Activated CD8-positive, alpha-beta memory T cell treated with anti-CD3 and anti-CD28 coated beads, Interleukin-2, amount 10 ng/mL, durations not matched to agents 7 days and 5 days (primary cell): ENCODE measurements at regions not wholly inside any gene's neighbourhood (a gene's known extent, or its start where the extent isn't known, plus 50 kb on each side); places are given as distances from the start of the nearest gene placed in this dataset.

Experiments
- ATAC-seq: fragments of 150-1000 bp; cut with Tn5 transposase; one replicate; pipeline ENCODE4 v1.10.0; 2021; ENCODE audit warnings: moderate library complexity
- CTCF ChIA-PET: fragments of 350-600 bp; sonication (Branson Sonifier 250); formaldehyde crosslinking; loops from one replicate; lab custom pipeline; 2021; ENCODE audit warnings: antibody characterized with exemption; lab: Charles Lee
- DNase-seq: peaks from one replicate; pipeline ENCODE4 v3.0.0-alpha.2; 2020
- H3K27ac Mint-ChIP-seq: one replicate; pipeline ENCODE4 v1.8.0; 2021; ENCODE audit warnings: mild to moderate bottlenecking, mixed read lengths
- H3K27me3 Mint-ChIP-seq: one replicate; pipeline ENCODE4 v1.8.0; 2021; ENCODE audit warnings: mixed read lengths
- H3K36me3 Mint-ChIP-seq: one replicate; pipeline ENCODE4 v1.8.0; 2021; ENCODE audit warnings: mild to moderate bottlenecking, mixed read lengths
- H3K4me1 Mint-ChIP-seq: one replicate; pipeline ENCODE4 v1.8.0; 2021; ENCODE audit warnings: mixed read lengths
- H3K4me3 Mint-ChIP-seq: one replicate; pipeline ENCODE4 v1.8.0; 2021; ENCODE audit warnings: mild to moderate bottlenecking, moderate library complexity, mixed read lengths
- H3K9me3 Mint-ChIP-seq: one replicate; pipeline ENCODE4 v1.8.0; 2022; ENCODE audit warnings: low read depth, mixed read lengths

DNA sequence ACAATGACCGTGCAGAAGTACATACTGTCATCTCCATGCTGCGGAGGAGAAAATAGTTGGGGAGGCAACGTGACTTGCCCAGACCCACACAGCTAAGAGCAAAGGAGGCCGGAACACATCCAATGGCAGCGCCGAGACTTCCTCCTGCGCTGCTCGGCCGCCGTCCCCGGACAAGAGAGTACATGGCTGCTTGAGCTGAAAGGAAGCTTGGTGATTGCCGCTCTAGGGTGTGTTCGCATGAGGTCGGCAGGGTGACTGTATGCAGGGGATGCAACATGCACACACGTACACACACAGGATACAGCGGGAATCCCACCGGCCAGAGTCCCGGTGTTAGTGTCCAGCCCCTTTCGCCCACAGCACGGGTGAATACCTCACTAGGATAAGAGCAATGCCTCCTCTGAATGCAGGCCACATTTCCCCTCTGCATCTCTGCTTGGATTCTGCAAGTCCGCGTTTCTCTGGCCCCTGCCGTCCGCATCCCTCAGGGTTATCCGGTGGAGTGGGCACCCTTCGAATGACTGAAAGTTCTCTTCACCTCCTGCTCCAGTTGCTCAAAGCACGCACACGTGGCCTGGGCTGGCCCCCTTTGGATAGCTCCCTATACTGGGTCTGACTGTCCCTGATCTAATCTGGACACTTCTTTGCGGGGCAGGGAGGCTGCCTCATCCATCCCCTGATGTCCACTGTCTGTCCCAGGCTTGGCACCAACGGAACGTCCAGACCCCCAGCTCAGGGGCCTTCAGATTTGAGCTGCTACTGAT is 78.8 kb downstream of the GSC start:
- ATAC-seq (no peak), DNase-seq (no peak)
- H3K4me1 Mint-ChIP-seq: peaks cover 3% of the 10 kb centered on the region
- H3K27me3 Mint-ChIP-seq: peaks cover 14% of the 10 kb centered on the region
- H3K36me3 Mint-ChIP-seq: no peaks in the 10 kb centered on the region
- H3K27ac Mint-ChIP-seq: no peak overlapping the region
- H3K4me3 Mint-ChIP-seq: no peak overlapping the region
- H3K9me3 Mint-ChIP-seq: no peaks in the 10 kb centered on the region
- CTCF ChIA-PET: interaction anchor here (1.7 kb wide), 1 partner anchor 57 kb away, joined by 5 read pairs; no protein-coding TSS in a partner anchor

GRCh38 chr14:94690486-94690885 is 78.3 kb downstream of the SERPINA3 start:
- no peaks in the 10 kb centered on the region for H3K36me3 Mint-ChIP-seq
- H3K27me3 Mint-ChIP-seq: peaks cover 14% of the 10 kb centered on the region

GRCh38 chr14:94689985-94690400 is 77.8 kb downstream of the SERPINA3 start:
- Mint-ChIP-seq H3K36me3 (no peaks in the 10 kb centered on the region), H3K4me3 (no peak overlapping the region), H3K27ac (no peak overlapping the region), H3K4me1 (peaks cover 3% of the 10 kb centered on the region), H3K9me3 (no peaks in the 10 kb centered on the region), H3K27me3 (peaks cover 14% of the 10 kb centered on the region)
- CTCF ChIA-PET: interaction anchor here (0.5 to 2.5 kb wide), 9 partner anchors 11 to 672 kb away, joined by 3 to 8 read pairs (median 3); no protein-coding TSS in a partner anchor
- DNase-seq (no peak), ATAC-seq (no peak)

More at GRCh38 chr14:94690486-94690885, 78.3 kb downstream of the SERPINA3 start:
- Mint-ChIP-seq H3K9me3 (no peaks in the 10 kb centered on the region), H3K4me3 (no peak overlapping the region), H3K4me1 (peaks cover 3% of the 10 kb centered on the region), H3K27ac (no peak overlapping the region)
- no peak for DNase-seq
- no peak for ATAC-seq
- CTCF ChIA-PET: interaction anchor here (1.0 to 1.9 kb wide), 5 partner anchors 23 to 671 kb away, joined by 3 to 7 read pairs (median 4); no protein-coding TSS in a partner anchor

DNA sequence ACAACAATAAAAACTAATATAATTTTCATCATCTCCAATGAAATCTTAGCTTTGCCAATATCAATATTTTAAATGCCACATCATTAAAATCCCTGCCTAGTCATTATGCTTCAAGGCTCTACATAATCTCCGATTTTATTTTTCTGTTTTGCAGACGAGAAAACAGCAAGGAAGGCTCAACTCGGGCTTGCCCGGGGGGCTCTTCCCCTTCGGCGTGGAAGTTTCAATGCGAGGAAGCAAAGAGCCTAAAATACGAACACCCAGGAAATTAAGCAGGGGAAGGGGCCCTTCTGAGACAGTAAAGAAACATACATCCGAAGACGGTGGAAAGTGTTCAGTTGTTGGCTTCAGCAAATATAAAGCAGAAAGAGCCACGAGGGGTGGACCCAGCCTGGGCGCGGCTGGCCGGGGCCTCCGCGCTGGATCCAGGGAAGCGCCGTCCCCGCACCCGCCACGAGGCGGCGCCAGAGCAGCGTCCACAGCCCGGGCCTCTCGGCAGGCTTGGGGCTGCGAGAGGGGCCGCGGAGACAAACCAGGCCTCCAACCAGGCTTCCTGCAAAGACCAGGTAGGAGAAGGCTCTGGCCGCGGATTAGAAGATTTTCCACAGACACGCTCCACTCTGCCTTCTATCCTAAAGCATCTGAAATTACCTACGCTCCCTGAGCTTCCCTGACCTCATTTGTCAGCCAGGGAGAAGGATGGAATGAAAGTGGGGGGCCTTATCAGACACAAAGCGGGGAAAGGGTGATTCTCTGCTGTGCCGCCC is 77.2 kb downstream of the SERPINA3 start:
- DNase-seq (peak; percentile 60), ATAC-seq (peak; percentile 76)
- Mint-ChIP-seq H3K36me3 (no peaks in the 10 kb centered on the region), H3K27ac (no peak overlapping the region), H3K9me3 (no peaks in the 10 kb centered on the region), H3K4me1 (peaks cover 3% of the 10 kb centered on the region), H3K27me3 (peaks cover 14% of the 10 kb centered on the region), H3K4me3 (no peak overlapping the region)
- CTCF ChIA-PET: interaction anchor here (0.5 to 2.5 kb wide), 14 partner anchors 9 to 672 kb away, joined by 3 to 8 read pairs (median 4); no protein-coding TSS in a partner anchor

- H3K4me1 Mint-ChIP-seq: peaks cover 3% of the 10 kb centered on the region
- H3K27ac Mint-ChIP-seq: no peak overlapping the region
- ATAC-seq (no peak), DNase-seq (no peak)
- H3K36me3 Mint-ChIP-seq: no peaks in the 10 kb centered on the region
- H3K9me3 Mint-ChIP-seq: no peaks in the 10 kb centered on the region
- H3K4me3 Mint-ChIP-seq: no peak overlapping the region
- CTCF ChIA-PET: no interaction called here
- H3K27me3 Mint-ChIP-seq: peaks cover 14% of the 10 kb centered on the region
Measured at GRCh38 chr14:94686511-94687160, 74.4 kb downstream of the SERPINA3 start.

GRCh38 chr14:94685681-94686485 is 73.7 kb downstream of the SERPINA3 start:
- CTCF ChIA-PET: no interaction called here
- H3K4me3 Mint-ChIP-seq: no peak overlapping the region
- no peaks in the 10 kb centered on the region for H3K36me3 Mint-ChIP-seq
- H3K9me3 Mint-ChIP-seq: no peaks in the 10 kb centered on the region
- H3K27me3 Mint-ChIP-seq: peaks cover 14% of the 10 kb centered on the region
- DNase-seq: no peak
- no peak overlapping the region for H3K27ac Mint-ChIP-seq
- H3K4me1 Mint-ChIP-seq: peaks cover 3% of the 10 kb centered on the region
- no peak for ATAC-seq

DNA sequence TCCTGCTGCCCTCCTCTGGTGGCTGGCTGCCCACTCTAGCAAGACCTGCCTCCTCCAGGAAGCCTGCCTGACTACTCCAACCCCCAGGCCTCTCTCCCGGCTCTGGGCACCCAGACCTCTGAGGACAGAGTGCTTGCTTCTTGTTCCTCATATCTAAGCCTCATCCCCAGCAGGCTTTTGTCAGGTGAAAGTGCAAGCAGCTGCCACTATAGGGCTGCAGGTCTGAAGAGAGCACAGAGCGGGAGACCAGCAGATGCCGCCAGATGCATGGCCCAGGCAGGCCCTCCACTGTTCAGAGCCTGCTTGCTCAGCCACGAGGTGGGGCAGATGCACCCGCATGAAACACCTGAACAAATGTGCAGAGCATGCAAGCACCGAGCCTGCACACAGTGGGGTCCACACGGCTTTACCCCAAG is 73.0 kb downstream of the SERPINA3 start:
- Mint-ChIP-seq H3K27me3 (peaks cover 9% of the 10 kb centered on the region), H3K27ac (no peak overlapping the region), H3K9me3 (no peaks in the 10 kb centered on the region), H3K4me1 (peaks cover 3% of the 10 kb centered on the region), H3K4me3 (no peak overlapping the region), H3K36me3 (no peaks in the 10 kb centered on the region)
- CTCF ChIA-PET: no interaction called here
- no peak for DNase-seq
- no peak for ATAC-seq

- peaks cover 2% of the 10 kb centered on the region for H3K27me3 Mint-ChIP-seq
- no peaks in the 10 kb centered on the region for H3K4me1 Mint-ChIP-seq
- ATAC-seq (no peak), DNase-seq (no peak)
- H3K27ac Mint-ChIP-seq: no peak overlapping the region
- H3K36me3 Mint-ChIP-seq: no peaks in the 10 kb centered on the region
- no peaks in the 10 kb centered on the region for H3K9me3 Mint-ChIP-seq
- CTCF ChIA-PET: no interaction called here
- H3K4me3 Mint-ChIP-seq: no peak overlapping the region
Measured at GRCh38 chr14:94682736-94683135, 70.5 kb downstream of the SERPINA3 start.

GRCh38 chr14:94682061-94682516 is 69.9 kb downstream of the SERPINA3 start:
- CTCF ChIA-PET: interaction anchor here (0.7 kb wide), 1 partner anchor 67 kb away, joined by 3 read pairs; no protein-coding TSS in a partner anchor
- Mint-ChIP-seq H3K27ac (no peak overlapping the region), H3K9me3 (no peaks in the 10 kb centered on the region), H3K36me3 (no peaks in the 10 kb centered on the region), H3K27me3 (no peaks in the 10 kb centered on the region), H3K4me1 (no peaks in the 10 kb centered on the region), H3K4me3 (no peak overlapping the region)
- ATAC-seq (no peak), DNase-seq (no peak)

- DNase-seq (no peak), ATAC-seq (no peak)
- CTCF ChIA-PET: interaction anchor here (0.7 kb wide), 1 partner anchor 68 kb away, joined by 3 read pairs; no protein-coding TSS in a partner anchor
- Mint-ChIP-seq H3K4me3 (no peak overlapping the region), H3K36me3 (no peaks in the 10 kb centered on the region), H3K27ac (no peak overlapping the region), H3K27me3 (no peaks in the 10 kb centered on the region), H3K4me1 (no peaks in the 10 kb centered on the region), H3K9me3 (no peaks in the 10 kb centered on the region)
Measured at GRCh38 chr14:94681300-94682060, 69.3 kb downstream of the SERPINA3 start.

DNA sequence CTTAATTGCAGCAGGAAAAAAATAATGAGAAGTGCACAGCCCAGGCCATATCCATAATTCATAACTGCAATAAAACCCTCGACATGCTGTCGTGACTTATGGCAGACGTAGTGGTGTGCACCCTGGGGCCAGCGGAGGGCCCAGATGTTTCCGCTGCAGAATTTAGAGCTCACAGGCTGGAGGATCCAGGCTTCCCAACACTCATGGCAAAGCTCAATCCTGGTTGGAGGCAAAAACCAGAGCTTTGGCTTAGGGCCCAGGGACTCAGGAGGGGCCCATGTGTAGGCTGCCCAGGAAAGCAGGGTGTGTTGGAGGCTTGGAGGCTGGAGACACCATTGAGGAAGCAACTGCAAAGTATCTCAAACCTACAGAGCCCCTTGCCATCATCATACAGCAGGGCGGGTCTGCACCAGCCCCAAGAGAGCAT is 68.7 kb downstream of the SERPINA3 start:
- H3K27me3 Mint-ChIP-seq: no peaks in the 10 kb centered on the region
- H3K9me3 Mint-ChIP-seq: no peaks in the 10 kb centered on the region
- no peak overlapping the region for H3K27ac Mint-ChIP-seq
- no peaks in the 10 kb centered on the region for H3K4me1 Mint-ChIP-seq
- CTCF ChIA-PET: no interaction called here
- H3K4me3 Mint-ChIP-seq: no peak overlapping the region
- H3K36me3 Mint-ChIP-seq: no peaks in the 10 kb centered on the region
- DNase-seq (no peak), ATAC-seq (no peak)
